HG03571 (cell line): ENCODE measurements at regions not wholly inside any gene's neighbourhood (a gene's known extent, or its start where the extent isn't known, plus 50 kb on each side); places are given as distances from the start of the nearest gene placed in this dataset.

ENCODE experiments used
- ATAC-seq: cut with Tn5 transposase; IDR thresholded peaks from one replicate; pipeline ENCODE4 v1.9.1; 2021; ENCODE audit not compliant: unreplicated experiment

GRCh38 chr11:80636999-80637398 lies 1196.2 kb upstream of the TENM4 start:
- no peak for ATAC-seq

GRCh38 chr11:80635178-80635577 lies 1194.3 kb upstream of the TENM4 start:
- ATAC-seq = no peak

DNA sequence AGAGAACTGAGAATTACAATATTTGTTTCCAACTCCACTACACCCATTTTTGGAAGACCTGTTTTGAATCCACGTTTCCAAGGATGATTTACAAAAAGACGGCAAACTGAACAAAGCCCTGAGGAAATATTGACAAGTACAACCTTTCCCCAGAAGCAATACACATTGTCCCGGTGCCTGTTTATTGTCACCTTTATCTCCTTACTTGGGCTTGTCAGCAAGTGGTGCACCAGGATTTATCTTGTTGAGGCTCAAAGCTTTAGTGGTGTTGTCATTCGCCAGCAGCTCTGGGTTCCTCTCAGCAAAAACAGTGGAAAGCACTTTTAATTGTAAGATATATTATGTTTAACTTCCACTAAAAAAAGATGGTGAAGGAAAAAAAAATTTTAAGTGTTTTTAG lies 1191.9 kb upstream of the TENM4 start:
- ATAC-seq = no peak

GRCh38 chr11:80632156-80632555 lies 1191.3 kb upstream of the TENM4 start:
- ATAC-seq = no peak

- no peak for ATAC-seq
Measured at GRCh38 chr11:80629466-80629865, 1188.6 kb upstream of the TENM4 start.

GRCh38 chr11:80627364-80627763 lies 1186.5 kb upstream of the TENM4 start:
- no peak for ATAC-seq

DNA sequence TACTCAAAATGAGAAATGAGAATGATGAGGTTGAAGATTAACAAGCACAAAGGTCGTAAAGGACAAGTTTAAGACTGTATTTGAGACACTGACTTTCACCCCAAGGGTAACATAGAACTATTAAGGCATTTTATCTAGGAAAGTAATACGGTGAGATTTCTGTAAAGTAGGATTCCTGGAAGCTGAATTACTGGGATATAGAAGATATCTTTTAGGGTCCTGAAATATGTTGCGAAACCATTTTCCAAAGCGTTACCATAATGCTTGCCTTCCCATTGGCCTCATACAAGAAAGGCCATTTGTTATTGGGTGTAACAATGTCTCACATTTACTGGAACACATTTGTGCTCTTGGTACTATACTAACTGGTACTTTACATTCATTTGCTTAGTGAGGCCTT lies 1185.9 kb upstream of the TENM4 start:
- no peak for ATAC-seq

- ATAC-seq = no peak
Measured at GRCh38 chr11:80625563-80625962, 1184.7 kb upstream of the TENM4 start.

DNA sequence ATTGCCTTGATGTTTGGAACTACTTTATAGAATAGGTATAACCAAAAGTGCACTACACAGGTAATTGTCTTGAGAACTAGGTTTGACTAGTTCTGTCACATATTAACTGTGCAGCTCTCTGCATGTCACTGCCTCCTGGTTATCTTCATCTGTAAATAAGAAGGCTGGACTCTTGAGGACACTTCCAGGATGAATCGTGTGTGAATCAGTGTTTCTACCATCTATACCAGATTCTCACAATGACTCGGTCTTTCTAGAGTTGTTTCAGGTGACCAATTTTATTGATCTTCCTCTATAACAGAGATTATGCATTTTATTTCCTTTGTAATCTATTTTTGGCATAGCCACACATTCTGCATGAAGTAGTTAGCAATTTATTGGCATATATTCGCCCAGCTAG lies 1181.0 kb upstream of the TENM4 start:
- no peak for ATAC-seq

- no peak for ATAC-seq
Measured at GRCh38 chr11:80620867-80621266, 1180.0 kb upstream of the TENM4 start.

GRCh38 chr11:80617156-80617555 lies 1176.3 kb upstream of the TENM4 start:
- no peak for ATAC-seq

- ATAC-seq = no peak
Measured at GRCh38 chr11:80616070-80616800, 1175.4 kb upstream of the TENM4 start.

DNA sequence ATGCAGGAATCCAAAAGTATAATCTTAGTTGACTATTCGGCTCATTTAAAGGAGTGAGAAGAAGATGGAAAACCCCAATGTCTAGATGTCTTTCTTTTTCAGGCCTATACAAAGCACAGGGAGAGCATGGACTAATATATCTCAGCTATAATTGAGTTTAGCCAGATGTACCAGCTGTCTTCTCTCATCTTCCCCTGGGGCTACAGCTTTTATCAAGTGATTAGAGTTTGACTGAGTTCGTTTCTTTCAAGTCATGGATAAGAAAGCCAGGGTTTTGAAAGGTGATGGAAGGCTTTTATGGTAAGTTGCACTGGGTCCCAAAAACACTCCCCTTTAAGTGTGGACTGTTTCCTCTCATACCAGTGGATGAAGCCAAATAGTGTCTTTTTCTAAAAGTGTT lies 1172.8 kb upstream of the TENM4 start:
- ATAC-seq = no peak

DNA sequence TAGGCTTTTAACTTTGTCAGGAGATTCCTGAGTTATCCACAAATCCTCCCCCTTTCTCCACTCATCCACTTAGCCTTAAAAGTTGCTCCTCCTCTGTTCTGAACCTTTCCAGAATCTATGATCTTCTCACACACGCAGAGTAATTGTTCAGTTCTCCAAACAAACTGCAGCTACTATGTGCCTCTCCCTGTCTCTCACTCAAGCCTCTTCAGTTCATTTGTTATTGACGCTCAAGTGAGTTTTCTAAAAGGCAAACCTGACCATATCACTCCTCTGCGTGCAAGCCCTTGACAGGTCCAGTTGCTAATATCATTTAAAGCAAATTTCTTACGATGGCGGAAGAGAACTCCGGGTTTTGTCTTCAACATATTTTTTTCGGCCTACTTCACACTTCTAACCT lies 1169.7 kb upstream of the TENM4 start:
- ATAC-seq = no peak

GRCh38 chr11:80603472-80603871 lies 1162.6 kb upstream of the TENM4 start:
- ATAC-seq = no peak

GRCh38 chr11:80598905-80599304 lies 1158.1 kb upstream of the TENM4 start:
- no peak for ATAC-seq

- no peak for ATAC-seq
Measured at GRCh38 chr11:80596291-80596810, 1155.5 kb upstream of the TENM4 start.

GRCh38 chr11:80595011-80595410 lies 1154.2 kb upstream of the TENM4 start:
- no peak for ATAC-seq

GRCh38 chr11:80593648-80594374 lies 1153.0 kb upstream of the TENM4 start:
- no peak for ATAC-seq

GRCh38 chr11:80592546-80592945 lies 1151.7 kb upstream of the TENM4 start:
- ATAC-seq = no peak

DNA sequence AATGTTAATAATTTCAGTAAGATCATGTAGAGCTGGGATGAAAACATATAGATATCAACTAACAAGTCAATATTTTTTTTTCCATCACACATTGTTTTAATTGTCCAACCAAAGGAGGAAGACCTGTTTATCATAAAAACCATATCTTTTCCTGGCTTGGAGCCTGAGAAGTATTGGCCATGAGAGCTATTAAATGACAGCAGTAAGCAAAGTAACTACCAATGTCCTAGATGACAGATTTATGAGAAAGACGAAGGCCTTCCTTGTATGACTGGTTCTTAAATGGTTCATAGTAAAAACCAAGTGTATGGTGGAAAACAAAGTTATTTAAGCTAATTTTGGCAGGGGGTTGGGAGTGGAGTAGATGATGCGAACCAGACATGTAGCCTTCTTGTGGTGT lies 1147.1 kb upstream of the TENM4 start:
- ATAC-seq = no peak

DNA sequence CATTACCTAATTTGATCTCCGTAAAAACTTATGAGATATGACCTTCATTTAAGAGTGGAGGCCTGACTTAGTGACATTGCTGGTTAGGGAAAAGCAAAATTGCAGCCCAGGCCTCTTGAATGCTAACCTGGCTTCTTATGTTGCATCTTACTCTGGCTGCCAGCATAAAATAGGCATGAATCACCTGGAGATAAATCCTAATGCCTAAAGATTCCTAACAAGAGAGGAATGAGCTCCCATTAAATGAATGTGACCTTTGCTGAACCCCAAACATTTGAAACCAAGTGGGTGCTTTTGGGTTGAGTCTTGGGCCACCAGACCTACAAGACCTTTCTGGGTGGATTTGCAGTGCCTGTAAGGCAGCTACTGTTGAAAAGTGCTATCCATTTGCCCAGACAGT lies 1145.6 kb upstream of the TENM4 start:
- no peak for ATAC-seq
